ENCODE measurements at regions not wholly inside any gene's neighbourhood (a gene's known extent, or its start where the extent isn't known, plus 50 kb on each side); places are given as distances from the start of the nearest gene placed in this dataset.

DNA sequence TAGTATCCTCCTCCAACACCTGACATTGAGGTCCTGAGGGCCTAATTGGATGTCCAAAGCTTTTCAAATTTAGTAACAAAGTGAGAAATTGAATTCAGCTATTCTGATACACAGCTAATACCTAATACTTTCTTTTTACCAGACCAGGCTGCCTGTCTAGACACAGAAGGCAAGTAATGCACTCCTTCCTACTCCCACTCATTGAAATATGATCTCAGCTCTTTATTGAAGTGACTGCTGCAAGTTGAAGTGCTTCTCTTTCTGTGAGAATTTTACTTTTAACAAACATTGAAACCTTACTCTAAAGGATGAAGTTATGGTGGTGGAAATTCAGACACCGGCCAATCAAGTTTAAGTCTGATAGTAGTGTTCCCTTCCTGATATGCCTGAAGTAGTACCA is 90.8 kb upstream of the OGFRL1 start:
- TF ChIP-seq, protein P1, sequence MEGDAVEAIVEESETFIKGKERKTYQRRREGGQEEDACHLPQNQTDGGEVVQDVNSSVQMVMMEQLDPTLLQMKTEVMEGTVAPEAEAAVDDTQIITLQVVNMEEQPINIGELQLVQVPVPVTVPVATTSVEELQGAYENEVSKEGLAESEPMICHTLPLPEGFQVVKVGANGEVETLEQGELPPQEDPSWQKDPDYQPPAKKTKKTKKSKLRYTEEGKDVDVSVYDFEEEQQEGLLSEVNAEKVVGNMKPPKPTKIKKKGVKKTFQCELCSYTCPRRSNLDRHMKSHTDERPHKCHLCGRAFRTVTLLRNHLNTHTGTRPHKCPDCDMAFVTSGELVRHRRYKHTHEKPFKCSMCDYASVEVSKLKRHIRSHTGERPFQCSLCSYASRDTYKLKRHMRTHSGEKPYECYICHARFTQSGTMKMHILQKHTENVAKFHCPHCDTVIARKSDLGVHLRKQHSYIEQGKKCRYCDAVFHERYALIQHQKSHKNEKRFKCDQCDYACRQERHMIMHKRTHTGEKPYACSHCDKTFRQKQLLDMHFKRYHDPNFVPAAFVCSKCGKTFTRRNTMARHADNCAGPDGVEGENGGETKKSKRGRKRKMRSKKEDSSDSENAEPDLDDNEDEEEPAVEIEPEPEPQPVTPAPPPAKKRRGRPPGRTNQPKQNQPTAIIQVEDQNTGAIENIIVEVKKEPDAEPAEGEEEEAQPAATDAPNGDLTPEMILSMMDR (tag by site-specific recombination; IDR thresholded peaks at IDR 0.05) = no peak
- TF ChIP-seq ZNF324 (tag by site-specific recombination; IDR thresholded peaks at IDR 0.05) (no peak), ZNF76 (tag by site-specific recombination; IDR thresholded peaks at IDR 0.05; ENCODE audit: borderline replicate concordance, low read depth) (no peak), ZBTB7A (tag by site-specific recombination; IDR thresholded peaks at IDR 0.05; ENCODE audit: low read depth) (no peak), ZNF223 (tag by site-specific recombination; IDR thresholded peaks at IDR 0.05) (no peak), ZNF266 (tag by site-specific recombination; IDR thresholded peaks at IDR 0.05; ENCODE audit: low read depth) (no peak), BCL11A (tag by site-specific recombination; IDR thresholded peaks at IDR 0.05; ENCODE audit: low read depth) (no peak), ZNF514 (tag by site-specific recombination; IDR thresholded peaks at IDR 0.05) (no peak), GLIS1 (tag by site-specific recombination; IDR thresholded peaks at IDR 0.05) (no peak), ZBTB20 (tag by site-specific recombination; IDR thresholded peaks at IDR 0.05) (no peak)
- TF ChIP-seq, protein P2, sequence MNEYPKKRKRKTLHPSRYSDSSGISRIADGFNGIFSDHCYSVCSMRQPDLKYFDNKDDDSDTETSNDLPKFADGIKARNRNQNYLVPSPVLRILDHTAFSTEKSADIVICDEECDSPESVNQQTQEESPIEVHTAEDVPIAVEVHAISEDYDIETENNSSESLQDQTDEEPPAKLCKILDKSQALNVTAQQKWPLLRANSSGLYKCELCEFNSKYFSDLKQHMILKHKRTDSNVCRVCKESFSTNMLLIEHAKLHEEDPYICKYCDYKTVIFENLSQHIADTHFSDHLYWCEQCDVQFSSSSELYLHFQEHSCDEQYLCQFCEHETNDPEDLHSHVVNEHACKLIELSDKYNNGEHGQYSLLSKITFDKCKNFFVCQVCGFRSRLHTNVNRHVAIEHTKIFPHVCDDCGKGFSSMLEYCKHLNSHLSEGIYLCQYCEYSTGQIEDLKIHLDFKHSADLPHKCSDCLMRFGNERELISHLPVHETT (tag by site-specific recombination; IDR thresholded peaks at IDR 0.05) = no peak

Data from HEK293 (cell line).